ENCODE measurements at regions not wholly inside any gene's neighbourhood (a gene's known extent, or its start where the extent isn't known, plus 50 kb on each side); places are given as distances from the start of the nearest gene placed in this dataset.

DNA sequence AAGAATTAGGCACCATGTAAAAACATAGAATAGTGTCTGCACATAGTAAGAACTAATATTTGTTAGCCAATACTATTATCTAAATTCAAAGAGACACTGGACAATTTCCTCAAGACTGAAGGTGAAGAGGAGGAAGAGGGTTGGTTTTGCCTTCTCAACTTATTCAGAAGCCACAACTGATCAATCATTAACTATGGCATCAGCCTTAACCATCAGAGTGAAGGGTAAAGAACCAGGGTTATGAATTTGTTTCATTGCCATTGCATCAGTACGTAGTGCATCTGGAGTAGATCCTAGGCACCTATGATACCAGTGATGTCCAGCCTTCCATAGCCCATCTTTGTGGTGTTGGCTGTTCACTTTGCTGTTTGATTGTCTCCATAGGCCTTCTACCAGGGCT lies 421.7 kb upstream of the DEPDC1 start:
- ChIA-PET CTCF (no interaction called here), POLR2A (no interaction called here)
- Mint-ChIP-seq H3K9me3 (no peaks in the 10 kb centered on the region), H3K27me3 (ENCODE audit: low read depth) (no peaks in the 10 kb centered on the region), H3K27ac (no peak overlapping the region), H3K4me3 (no peak overlapping the region), H3K4me1 (peaks cover 10% of the 10 kb centered on the region), H3K36me3 (no peaks in the 10 kb centered on the region)
- TF ChIP-seq FOXJ3 (CRISPR knock-in tag; IDR thresholded peaks at IDR 0.05; ENCODE audit: borderline replicate concordance) = no peak
- TF ChIP-seq, protein P1, sequence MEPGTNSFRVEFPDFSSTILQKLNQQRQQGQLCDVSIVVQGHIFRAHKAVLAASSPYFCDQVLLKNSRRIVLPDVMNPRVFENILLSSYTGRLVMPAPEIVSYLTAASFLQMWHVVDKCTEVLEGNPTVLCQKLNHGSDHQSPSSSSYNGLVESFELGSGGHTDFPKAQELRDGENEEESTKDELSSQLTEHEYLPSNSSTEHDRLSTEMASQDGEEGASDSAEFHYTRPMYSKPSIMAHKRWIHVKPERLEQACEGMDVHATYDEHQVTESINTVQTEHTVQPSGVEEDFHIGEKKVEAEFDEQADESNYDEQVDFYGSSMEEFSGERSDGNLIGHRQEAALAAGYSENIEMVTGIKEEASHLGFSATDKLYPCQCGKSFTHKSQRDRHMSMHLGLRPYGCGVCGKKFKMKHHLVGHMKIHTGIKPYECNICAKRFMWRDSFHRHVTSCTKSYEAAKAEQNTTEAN (CRISPR knock-in tag; IDR thresholded peaks at IDR 0.05) = no peak
- no peak for TF ChIP-seq MYBL2 (CRISPR knock-in tag; IDR thresholded peaks at IDR 0.05)
- no peak for TF ChIP-seq SOX15 (CRISPR knock-in tag; IDR thresholded peaks at IDR 0.05)
- no peak for TF ChIP-seq OVOL2 (CRISPR knock-in tag; IDR thresholded peaks at IDR 0.05; ENCODE audit: borderline replicate concordance)
- TF ChIP-seq ZNF121 (CRISPR knock-in tag; IDR thresholded peaks at IDR 0.05) = no peak
- TF ChIP-seq NFE2L1 (CRISPR knock-in tag; IDR thresholded peaks at IDR 0.05) = no peak
- TF ChIP-seq KAT7 (CRISPR knock-in tag; IDR thresholded peaks at IDR 0.05; ENCODE audit: borderline replicate concordance) = no peak
- TF ChIP-seq, protein P2, sequence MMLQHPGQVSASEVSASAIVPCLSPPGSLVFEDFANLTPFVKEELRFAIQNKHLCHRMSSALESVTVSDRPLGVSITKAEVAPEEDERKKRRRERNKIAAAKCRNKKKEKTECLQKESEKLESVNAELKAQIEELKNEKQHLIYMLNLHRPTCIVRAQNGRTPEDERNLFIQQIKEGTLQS (CRISPR knock-in tag; conservative IDR thresholded peaks at IDR 0.05) = no peak
- TF ChIP-seq CREB1 (CRISPR knock-in tag; IDR thresholded peaks at IDR 0.05) = no peak
- no peak for TF ChIP-seq PRRX2 (CRISPR knock-in tag; IDR thresholded peaks at IDR 0.05)
- TF ChIP-seq, protein P3, sequence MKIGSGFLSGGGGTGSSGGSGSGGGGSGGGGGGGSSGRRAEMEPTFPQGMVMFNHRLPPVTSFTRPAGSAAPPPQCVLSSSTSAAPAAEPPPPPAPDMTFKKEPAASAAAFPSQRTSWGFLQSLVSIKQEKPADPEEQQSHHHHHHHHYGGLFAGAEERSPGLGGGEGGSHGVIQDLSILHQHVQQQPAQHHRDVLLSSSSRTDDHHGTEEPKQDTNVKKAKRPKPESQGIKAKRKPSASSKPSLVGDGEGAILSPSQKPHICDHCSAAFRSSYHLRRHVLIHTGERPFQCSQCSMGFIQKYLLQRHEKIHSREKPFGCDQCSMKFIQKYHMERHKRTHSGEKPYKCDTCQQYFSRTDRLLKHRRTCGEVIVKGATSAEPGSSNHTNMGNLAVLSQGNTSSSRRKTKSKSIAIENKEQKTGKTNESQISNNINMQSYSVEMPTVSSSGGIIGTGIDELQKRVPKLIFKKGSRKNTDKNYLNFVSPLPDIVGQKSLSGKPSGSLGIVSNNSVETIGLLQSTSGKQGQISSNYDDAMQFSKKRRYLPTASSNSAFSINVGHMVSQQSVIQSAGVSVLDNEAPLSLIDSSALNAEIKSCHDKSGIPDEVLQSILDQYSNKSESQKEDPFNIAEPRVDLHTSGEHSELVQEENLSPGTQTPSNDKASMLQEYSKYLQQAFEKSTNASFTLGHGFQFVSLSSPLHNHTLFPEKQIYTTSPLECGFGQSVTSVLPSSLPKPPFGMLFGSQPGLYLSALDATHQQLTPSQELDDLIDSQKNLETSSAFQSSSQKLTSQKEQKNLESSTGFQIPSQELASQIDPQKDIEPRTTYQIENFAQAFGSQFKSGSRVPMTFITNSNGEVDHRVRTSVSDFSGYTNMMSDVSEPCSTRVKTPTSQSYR (CRISPR knock-in tag; IDR thresholded peaks at IDR 0.05) = no peak
- no peak for TF ChIP-seq TEAD1 (CRISPR knock-in tag; IDR thresholded peaks at IDR 0.05)
- TF ChIP-seq EMX1 (CRISPR knock-in tag; IDR thresholded peaks at IDR 0.05) = no peak
- TF ChIP-seq CREM (CRISPR knock-in tag; IDR thresholded peaks at IDR 0.05) = no peak
- TF ChIP-seq, protein P4, sequence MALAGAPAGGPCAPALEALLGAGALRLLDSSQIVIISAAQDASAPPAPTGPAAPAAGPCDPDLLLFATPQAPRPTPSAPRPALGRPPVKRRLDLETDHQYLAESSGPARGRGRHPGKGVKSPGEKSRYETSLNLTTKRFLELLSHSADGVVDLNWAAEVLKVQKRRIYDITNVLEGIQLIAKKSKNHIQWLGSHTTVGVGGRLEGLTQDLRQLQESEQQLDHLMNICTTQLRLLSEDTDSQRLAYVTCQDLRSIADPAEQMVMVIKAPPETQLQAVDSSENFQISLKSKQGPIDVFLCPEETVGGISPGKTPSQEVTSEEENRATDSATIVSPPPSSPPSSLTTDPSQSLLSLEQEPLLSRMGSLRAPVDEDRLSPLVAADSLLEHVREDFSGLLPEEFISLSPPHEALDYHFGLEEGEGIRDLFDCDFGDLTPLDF (CRISPR knock-in tag; IDR thresholded peaks at IDR 0.05) = no peak
- TF ChIP-seq, protein P5, sequence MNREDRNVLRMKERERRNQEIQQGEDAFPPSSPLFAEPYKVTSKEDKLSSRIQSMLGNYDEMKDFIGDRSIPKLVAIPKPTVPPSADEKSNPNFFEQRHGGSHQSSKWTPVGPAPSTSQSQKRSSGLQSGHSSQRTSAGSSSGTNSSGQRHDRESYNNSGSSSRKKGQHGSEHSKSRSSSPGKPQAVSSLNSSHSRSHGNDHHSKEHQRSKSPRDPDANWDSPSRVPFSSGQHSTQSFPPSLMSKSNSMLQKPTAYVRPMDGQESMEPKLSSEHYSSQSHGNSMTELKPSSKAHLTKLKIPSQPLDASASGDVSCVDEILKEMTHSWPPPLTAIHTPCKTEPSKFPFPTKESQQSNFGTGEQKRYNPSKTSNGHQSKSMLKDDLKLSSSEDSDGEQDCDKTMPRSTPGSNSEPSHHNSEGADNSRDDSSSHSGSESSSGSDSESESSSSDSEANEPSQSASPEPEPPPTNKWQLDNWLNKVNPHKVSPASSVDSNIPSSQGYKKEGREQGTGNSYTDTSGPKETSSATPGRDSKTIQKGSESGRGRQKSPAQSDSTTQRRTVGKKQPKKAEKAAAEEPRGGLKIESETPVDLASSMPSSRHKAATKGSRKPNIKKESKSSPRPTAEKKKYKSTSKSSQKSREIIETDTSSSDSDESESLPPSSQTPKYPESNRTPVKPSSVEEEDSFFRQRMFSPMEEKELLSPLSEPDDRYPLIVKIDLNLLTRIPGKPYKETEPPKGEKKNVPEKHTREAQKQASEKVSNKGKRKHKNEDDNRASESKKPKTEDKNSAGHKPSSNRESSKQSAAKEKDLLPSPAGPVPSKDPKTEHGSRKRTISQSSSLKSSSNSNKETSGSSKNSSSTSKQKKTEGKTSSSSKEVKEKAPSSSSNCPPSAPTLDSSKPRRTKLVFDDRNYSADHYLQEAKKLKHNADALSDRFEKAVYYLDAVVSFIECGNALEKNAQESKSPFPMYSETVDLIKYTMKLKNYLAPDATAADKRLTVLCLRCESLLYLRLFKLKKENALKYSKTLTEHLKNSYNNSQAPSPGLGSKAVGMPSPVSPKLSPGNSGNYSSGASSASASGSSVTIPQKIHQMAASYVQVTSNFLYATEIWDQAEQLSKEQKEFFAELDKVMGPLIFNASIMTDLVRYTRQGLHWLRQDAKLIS (CRISPR knock-in tag; IDR thresholded peaks at IDR 0.05; ENCODE audit: borderline replicate concordance) = no peak
- no peak for TF ChIP-seq ESRRA (CRISPR knock-in tag; IDR thresholded peaks at IDR 0.05; ENCODE audit: borderline replicate concordance)
- TF ChIP-seq NFATC4 (CRISPR knock-in tag; IDR thresholded peaks at IDR 0.05) = no peak
- TF ChIP-seq, protein P6, sequence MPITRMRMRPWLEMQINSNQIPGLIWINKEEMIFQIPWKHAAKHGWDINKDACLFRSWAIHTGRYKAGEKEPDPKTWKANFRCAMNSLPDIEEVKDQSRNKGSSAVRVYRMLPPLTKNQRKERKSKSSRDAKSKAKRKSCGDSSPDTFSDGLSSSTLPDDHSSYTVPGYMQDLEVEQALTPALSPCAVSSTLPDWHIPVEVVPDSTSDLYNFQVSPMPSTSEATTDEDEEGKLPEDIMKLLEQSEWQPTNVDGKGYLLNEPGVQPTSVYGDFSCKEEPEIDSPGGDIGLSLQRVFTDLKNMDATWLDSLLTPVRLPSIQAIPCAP (CRISPR knock-in tag; IDR thresholded peaks at IDR 0.05) = no peak
- ATAC-seq = no peak
- no peak for DNase-seq (ENCODE audit: low spot score)

Measured in WTC11 (cell line).